MCF 10A (cell line): ENCODE measurements at regions not wholly inside any gene's neighbourhood (a gene's known extent, or its start where the extent isn't known, plus 50 kb on each side); places are given as distances from the start of the nearest gene placed in this dataset.
A peak's percentile ranks its signal among the peaks of the same experiment; 100 is the strongest.
"Not testable (repeated sequence)": the region's sequence is repeated elsewhere in the genome, so short reads cannot be mapped to it uniquely, and the experiment has no call there.

Experiments used
- BruUV-seq: library from RNA; stranded (reverse); fragments of 400-500 nt; replicated peaks from 2 replicates; lab custom pipeline; 2021; lab: Mats Ljungman, UMichigan
- CTCF ChIA-PET: fragments of 300-600 bp; sonication (Branson Sonifier 250); formaldehyde crosslinking; extraction: SDS; loops from one replicate; lab custom pipeline; 2021; ENCODE audit warnings: antibody characterized with exemption, inconsistent platforms; lab: Yijun Ruan, JAX
- POLR2A ChIA-PET: fragments of 300-600, 350-650 bp; sonication (Branson Sonifier 250); formaldehyde crosslinking; extraction: SDS; loops from one replicate; lab custom pipeline; 2020; ENCODE audit warnings: antibody characterized with exemption, inconsistent platforms; lab: Yijun Ruan, JAX
- DNase-seq: peaks from one replicate; pipeline ENCODE4 v3.0.0-alpha.2; 2018; ENCODE audit not compliant: unreplicated experiment
- H3K27ac Mint-ChIP-seq: one replicate; pipeline ENCODE4 v1.8.0; 2022; ENCODE audit warnings: mild to moderate bottlenecking, low read depth, mixed read lengths; ENCODE audit not compliant: unreplicated experiment
- H3K27me3 Mint-ChIP-seq: one replicate; pipeline ENCODE4 v1.8.0; 2022; ENCODE audit warnings: mixed read lengths; ENCODE audit not compliant: insufficient read depth, unreplicated experiment
- H3K36me3 Mint-ChIP-seq: one replicate; pipeline ENCODE4 v1.8.0; 2022; ENCODE audit warnings: mild to moderate bottlenecking, moderate library complexity, mixed read lengths; ENCODE audit not compliant: insufficient read depth, unreplicated experiment
- H3K4me1 Mint-ChIP-seq: one replicate; pipeline ENCODE4 v1.8.0; 2022; ENCODE audit warnings: mixed read lengths; ENCODE audit not compliant: insufficient read depth, unreplicated experiment
- H3K4me3 Mint-ChIP-seq: one replicate; pipeline ENCODE4 v1.8.0; 2022; ENCODE audit warnings: mild to moderate bottlenecking, moderate library complexity, mixed read lengths; ENCODE audit not compliant: unreplicated experiment
- H3K9me3 Mint-ChIP-seq: one replicate; pipeline ENCODE4 v1.8.0; 2022; ENCODE audit warnings: mixed read lengths; ENCODE audit not compliant: unreplicated experiment
- intact Hi-C: fragments of 100-400 bp; cut with micrococcal nuclease; formaldehyde crosslinking; loops from 2 replicates; pipeline ENCODE4 v1.14.1; 2022
- TF ChIP-seq, protein P1 (sequence below): fragments of 200-600 bp; IDR thresholded peaks from one replicate; pipeline ENCODE4 v1.8.0; 2022; ENCODE audit warnings: antibody characterized with exemption, mild to moderate bottlenecking; ENCODE audit not compliant: unreplicated experiment

DNA sequence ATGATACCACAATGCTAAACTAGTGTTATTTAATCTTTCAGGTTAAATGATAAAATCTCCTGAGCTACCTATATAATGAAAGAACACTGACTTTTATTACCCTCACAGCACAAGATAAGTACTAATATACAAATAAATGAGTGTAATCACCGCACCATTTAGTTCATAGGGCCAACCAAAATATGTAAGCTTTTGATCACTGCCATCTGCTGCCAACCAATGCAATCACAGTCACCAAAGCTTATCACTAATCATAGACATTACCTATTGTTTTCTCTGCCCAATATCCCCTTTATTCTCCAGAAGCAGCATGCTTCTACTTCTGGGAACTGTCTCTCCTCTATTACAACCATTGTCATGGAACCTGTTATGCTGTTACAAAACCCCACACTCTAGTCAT is 151.6 kb upstream of the LRATD1 start:
- Mint-ChIP-seq H3K27ac (no peak overlapping the region), H3K4me1 (no peaks in the 10 kb centered on the region), H3K9me3 (no peaks in the 10 kb centered on the region), H3K27me3 (no peaks in the 10 kb centered on the region), H3K36me3 (no peaks in the 10 kb centered on the region), H3K4me3 (no peak overlapping the region)
- DNase-seq: no peak
- intact Hi-C loops: no loop called here
- TF ChIP-seq, protein P1, sequence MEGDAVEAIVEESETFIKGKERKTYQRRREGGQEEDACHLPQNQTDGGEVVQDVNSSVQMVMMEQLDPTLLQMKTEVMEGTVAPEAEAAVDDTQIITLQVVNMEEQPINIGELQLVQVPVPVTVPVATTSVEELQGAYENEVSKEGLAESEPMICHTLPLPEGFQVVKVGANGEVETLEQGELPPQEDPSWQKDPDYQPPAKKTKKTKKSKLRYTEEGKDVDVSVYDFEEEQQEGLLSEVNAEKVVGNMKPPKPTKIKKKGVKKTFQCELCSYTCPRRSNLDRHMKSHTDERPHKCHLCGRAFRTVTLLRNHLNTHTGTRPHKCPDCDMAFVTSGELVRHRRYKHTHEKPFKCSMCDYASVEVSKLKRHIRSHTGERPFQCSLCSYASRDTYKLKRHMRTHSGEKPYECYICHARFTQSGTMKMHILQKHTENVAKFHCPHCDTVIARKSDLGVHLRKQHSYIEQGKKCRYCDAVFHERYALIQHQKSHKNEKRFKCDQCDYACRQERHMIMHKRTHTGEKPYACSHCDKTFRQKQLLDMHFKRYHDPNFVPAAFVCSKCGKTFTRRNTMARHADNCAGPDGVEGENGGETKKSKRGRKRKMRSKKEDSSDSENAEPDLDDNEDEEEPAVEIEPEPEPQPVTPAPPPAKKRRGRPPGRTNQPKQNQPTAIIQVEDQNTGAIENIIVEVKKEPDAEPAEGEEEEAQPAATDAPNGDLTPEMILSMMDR: no peak
- no TSS peak for BruUV-seq
- ChIA-PET POLR2A (no interaction called here), CTCF (interaction anchor here (0.6 kb wide), 1 partner anchor 36 kb away, joined by 3 read pairs; no protein-coding TSS in a partner anchor)

DNA sequence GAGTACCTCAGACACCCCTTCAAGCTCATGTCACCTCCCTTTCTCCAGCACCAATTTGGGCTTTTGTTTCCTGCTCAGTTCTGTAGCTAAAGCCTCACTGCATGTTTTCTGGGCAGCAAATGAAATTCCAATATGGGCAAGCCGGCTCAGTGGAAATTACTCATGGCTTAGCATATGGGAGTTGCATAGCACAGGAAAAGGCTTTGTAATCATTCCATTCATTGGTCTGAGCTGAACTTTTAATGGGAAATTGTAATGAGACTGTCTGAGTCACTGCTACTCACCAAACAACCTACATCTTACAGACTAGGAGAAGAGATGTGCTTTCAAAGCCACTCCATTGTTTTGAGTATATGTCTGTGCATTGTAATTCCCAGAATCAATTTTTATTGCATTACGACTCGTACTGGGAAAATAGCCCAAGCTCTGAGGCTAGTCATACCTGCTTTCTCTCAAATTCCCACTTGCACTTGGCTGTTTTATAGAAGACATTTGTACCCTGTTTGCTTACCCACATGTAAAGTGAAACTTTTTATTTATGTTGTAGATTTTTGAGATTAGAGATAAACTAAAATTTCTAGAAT is 139.5 kb upstream of the LRATD1 start:
- H3K27me3 Mint-ChIP-seq: no peaks in the 10 kb centered on the region
- H3K36me3 Mint-ChIP-seq: no peaks in the 10 kb centered on the region
- BruUV-seq: no TSS peak
- no peaks in the 10 kb centered on the region for H3K9me3 Mint-ChIP-seq
- TF ChIP-seq, protein P1: no peak
- ChIA-PET CTCF (interaction anchor here (0.7 to 1.6 kb wide), 3 partner anchors 10 to 160 kb away, joined by 5 to 9 read pairs (median 5); no protein-coding TSS in a partner anchor), POLR2A (interaction anchor here (0.6 kb wide), 1 partner anchor 1224 kb away, joined by 5 read pairs; no protein-coding TSS in a partner anchor)
- peak; percentile 74 for DNase-seq
- H3K4me3 Mint-ChIP-seq: no peak overlapping the region
- intact Hi-C loops: no loop called here
- peaks cover 7% of the 10 kb centered on the region for H3K4me1 Mint-ChIP-seq
- H3K27ac Mint-ChIP-seq: peak overlapping the region; percentile 6

DNA sequence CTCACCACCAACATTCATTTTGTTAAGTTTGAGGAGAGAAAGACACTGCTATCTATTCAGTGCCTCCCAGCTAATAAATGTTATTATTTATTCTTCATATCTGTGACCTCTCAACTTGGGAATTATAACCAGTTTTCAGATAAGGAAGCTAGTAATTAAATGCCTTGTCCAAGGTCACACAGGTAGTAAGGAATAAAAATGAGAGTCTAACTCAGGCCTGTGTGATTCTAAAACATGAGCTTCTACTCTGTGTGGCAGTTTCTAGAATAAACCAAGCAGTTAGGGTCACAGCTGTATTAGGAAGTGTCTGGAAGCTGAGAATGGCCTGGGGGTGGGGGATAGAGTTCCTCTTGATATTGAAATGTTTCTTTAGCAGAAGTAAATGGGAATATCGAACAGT is 137.8 kb upstream of the LRATD1 start:
- H3K9me3 Mint-ChIP-seq: no peaks in the 10 kb centered on the region
- H3K4me1 Mint-ChIP-seq: peaks cover 7% of the 10 kb centered on the region
- no peaks in the 10 kb centered on the region for H3K27me3 Mint-ChIP-seq
- no TSS peak for BruUV-seq
- intact Hi-C loops: no loop called here
- no peak overlapping the region for H3K4me3 Mint-ChIP-seq
- CTCF ChIA-PET: no interaction called here
- TF ChIP-seq, protein P1: no peak
- H3K36me3 Mint-ChIP-seq: no peaks in the 10 kb centered on the region
- no peak overlapping the region for H3K27ac Mint-ChIP-seq
- POLR2A ChIA-PET: interaction anchor here (0.7 kb wide), 1 partner anchor 23 kb away, joined by 3 read pairs; no protein-coding TSS in a partner anchor
- no peak for DNase-seq

DNA sequence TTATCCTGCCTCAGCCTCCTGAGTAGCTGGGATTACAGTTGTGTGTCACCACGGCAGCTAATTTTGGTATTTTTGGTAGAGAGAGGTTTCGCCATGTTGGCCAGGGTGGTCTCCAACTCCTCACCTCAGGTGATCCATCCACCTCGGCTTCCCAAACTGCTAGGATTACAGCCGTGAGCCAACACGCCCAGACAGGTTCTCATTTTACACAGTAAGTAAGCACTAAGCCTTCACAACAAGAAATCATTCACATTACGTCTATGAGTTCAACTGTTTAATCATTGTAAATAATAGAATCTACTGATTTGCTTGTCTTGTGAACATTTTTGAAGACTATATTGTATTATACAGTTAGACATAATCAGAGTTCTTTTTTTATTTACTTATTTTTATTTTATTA is 131.5 kb upstream of the LRATD1 start:
- TF ChIP-seq, protein P1: no peak
- intact Hi-C loops: no loop called here
- Mint-ChIP-seq H3K9me3 (peaks cover 4% of the 10 kb centered on the region), H3K36me3 (no peaks in the 10 kb centered on the region), H3K4me3 (no peak overlapping the region), H3K27me3 (no peaks in the 10 kb centered on the region), H3K27ac (no peak overlapping the region), H3K4me1 (no peaks in the 10 kb centered on the region)
- POLR2A ChIA-PET: no interaction called here
- CTCF ChIA-PET: no interaction called here
- DNase-seq: no peak
- no TSS peak for BruUV-seq

DNA sequence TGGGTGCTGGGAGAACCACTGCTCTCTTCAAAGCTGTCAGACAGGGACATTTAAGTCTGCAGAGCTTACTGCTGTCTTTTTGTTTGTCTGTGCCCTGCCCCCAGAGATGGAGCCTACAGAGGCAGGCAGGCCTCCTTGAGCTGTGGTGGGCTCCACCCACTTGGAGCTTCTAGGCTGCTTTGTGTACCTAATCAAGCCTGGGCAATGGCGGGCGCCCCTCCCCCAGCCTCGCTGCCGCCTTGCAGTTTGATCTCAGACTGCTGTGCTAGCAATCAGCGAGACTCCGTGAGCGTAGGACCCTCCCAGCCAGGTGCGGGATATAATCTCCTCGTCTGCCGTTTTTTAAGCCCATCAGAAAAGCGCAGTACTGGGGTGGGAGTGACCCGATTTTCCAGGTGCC is 125.6 kb upstream of the LRATD1 start:
- POLR2A ChIA-PET, H3K27me3 Mint-ChIP-seq, H3K4me1 Mint-ChIP-seq, H3K27ac Mint-ChIP-seq, H3K4me3 Mint-ChIP-seq, H3K36me3 Mint-ChIP-seq, BruUV-seq, DNase-seq, intact Hi-C loops, H3K9me3 Mint-ChIP-seq: not testable (repeated sequence)
- CTCF ChIA-PET: interaction anchor here (0.7 kb wide), 2 partner anchors 78 to 240 kb away, joined by 3 read pairs; no protein-coding TSS in a partner anchor
